Transverse colon (tissue), 4 donors: ENCODE measurements at regions not wholly inside any gene's neighbourhood (a gene's known extent, or its start where the extent isn't known, plus 50 kb on each side); places are given as distances from the start of the nearest gene placed in this dataset.
"Not testable (repeated sequence)": the region's sequence is repeated elsewhere in the genome, so short reads cannot be mapped to it uniquely, and the experiment has no call there.

Source experiments
- POLR2AphosphoS5 ChIP-seq, 3 donors: sonication (generic); formaldehyde crosslinking; IDR thresholded peaks; one replicate each; pipeline ENCODE4 v1.6.1; 2016; ENCODE audit warnings: antibody characterized with exemption in 3 of 3
- TF ChIP-seq, protein P1 (sequence below), 5 experiments: fragments of 200-600 bp in 3 of 5; fragments of 450-650 bp in 2 of 5; sonication (generic) in 3 of 5; IDR thresholded peaks; 1 replicate in 2 of 5; 2 replicates in 3 of 5; pipeline ENCODE4 v1.5.1; 2016 to 2017; ENCODE audit warnings: antibody characterized with exemption in 5 of 5, inconsistent platforms in 3 of 5, mild to moderate bottlenecking in 2 of 5, moderate library complexity in 1 of 5

DNA sequence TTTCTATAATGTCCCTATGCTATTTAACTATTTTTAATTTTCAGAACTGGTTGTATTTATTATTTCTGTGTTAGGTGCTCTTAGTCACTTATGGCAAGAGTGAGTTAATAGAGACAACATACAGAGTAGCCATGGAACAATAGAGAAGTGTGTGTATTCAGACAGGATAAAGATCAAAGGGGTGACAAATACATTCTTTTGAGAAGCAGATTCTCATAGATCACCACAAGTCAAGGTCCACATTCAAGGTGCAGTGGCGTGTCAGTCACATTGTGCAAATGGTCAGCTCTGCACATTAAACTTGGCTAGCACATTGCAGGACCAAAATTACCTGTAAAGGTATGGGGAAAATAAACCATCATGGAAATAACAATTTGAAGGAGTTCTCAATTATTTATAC lies 369.7 kb downstream of the RPIA start:
- TF ChIP-seq, protein P1, sequence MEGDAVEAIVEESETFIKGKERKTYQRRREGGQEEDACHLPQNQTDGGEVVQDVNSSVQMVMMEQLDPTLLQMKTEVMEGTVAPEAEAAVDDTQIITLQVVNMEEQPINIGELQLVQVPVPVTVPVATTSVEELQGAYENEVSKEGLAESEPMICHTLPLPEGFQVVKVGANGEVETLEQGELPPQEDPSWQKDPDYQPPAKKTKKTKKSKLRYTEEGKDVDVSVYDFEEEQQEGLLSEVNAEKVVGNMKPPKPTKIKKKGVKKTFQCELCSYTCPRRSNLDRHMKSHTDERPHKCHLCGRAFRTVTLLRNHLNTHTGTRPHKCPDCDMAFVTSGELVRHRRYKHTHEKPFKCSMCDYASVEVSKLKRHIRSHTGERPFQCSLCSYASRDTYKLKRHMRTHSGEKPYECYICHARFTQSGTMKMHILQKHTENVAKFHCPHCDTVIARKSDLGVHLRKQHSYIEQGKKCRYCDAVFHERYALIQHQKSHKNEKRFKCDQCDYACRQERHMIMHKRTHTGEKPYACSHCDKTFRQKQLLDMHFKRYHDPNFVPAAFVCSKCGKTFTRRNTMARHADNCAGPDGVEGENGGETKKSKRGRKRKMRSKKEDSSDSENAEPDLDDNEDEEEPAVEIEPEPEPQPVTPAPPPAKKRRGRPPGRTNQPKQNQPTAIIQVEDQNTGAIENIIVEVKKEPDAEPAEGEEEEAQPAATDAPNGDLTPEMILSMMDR (IDR thresholded peaks at IDR 0.05), result not testable (repeated sequence)
- not testable (repeated sequence) for TF ChIP-seq POLR2AphosphoS5 (IDR thresholded peaks at IDR 0.05)
